Breast epithelium (tissue), 3 donors: ENCODE measurements at regions not wholly inside any gene's neighbourhood (a gene's known extent, or its start where the extent isn't known, plus 50 kb on each side); places are given as distances from the start of the nearest gene placed in this dataset.

Experiments used
- CTCF ChIP-seq, 3 donors: fragments of 450-650 bp; IDR thresholded peaks; one replicate each; pipeline ENCODE4 v1.5.1; 2016 to 2017; ENCODE audit warnings: antibody characterized with exemption in 3 of 3, mild to moderate bottlenecking in 3 of 3, moderate library complexity in 3 of 3
- POLR2A ChIP-seq: fragments of 450-650 bp; IDR thresholded peaks from one replicate; pipeline ENCODE4 v1.6.1; 2016; ENCODE audit warnings: antibody characterized with exemption, mild to moderate bottlenecking, moderate library complexity
- POLR2AphosphoS5 ChIP-seq, 3 donors: sonication (generic); formaldehyde crosslinking; IDR thresholded peaks; one replicate each; pipeline ENCODE4 v1.6.1; 2017; ENCODE audit warnings: antibody characterized with exemption in 3 of 3

GRCh38 chrX:28349888-28350287 lies 237.4 kb upstream of the IL1RAPL1 start:
- TF ChIP-seq POLR2AphosphoS5 (IDR thresholded peaks at IDR 0.05) = no peak
- TF ChIP-seq CTCF (IDR thresholded peaks at IDR 0.05) = no peak
- TF ChIP-seq POLR2A = no peak
